Thoracic aorta (tissue), 2 donors: ENCODE measurements at regions not wholly inside any gene's neighbourhood (a gene's known extent, or its start where the extent isn't known, plus 50 kb on each side); places are given as distances from the start of the nearest gene placed in this dataset.
"Not testable (repeated sequence)": the region's sequence is repeated elsewhere in the genome, so short reads cannot be mapped to it uniquely, and the experiment has no call there.

Experiments used
- ATAC-seq: fragments of 150-250 bp; one replicate; pipeline ENCODE4 v1.8.0; 2017; ENCODE audit warnings: low read depth; ENCODE audit not compliant: insufficient number of reproducible peaks, low FRiP score
- DNase-seq: peaks from one replicate; pipeline ENCODE4 v3.0.0-alpha.2; 2020; ENCODE audit warnings: low spot score
- H3K27ac ChIP-seq, 2 donors: fragments of 200-600 bp; sonication (generic); 1 replicate in 1 of 2; 2 replicates in 1 of 2; pipeline ENCODE4 v1.5.1; 2016; ENCODE audit warnings: mild to moderate bottlenecking in 2 of 2, moderate library complexity in 2 of 2
- H3K27me3 ChIP-seq: fragments of 200-600 bp; sonication (generic); replicated peaks from 2 replicates; pipeline ENCODE4 v1.6.0; 2016; ENCODE audit warnings: mild to moderate bottlenecking; ENCODE audit not compliant: insufficient read depth
- H3K36me3 ChIP-seq: fragments of 200-600 bp; sonication (generic); one replicate; pipeline ENCODE4 v1.5.1; 2016
- H3K4me1 ChIP-seq, 2 donors: fragments of 200-600 bp; sonication (generic); 1 replicate in 1 of 2; 2 replicates in 1 of 2; pipeline versions ENCODE4 v1.5.1 to v1.6.0; 2016; ENCODE audit warnings: low read depth in 2 of 2, mild to moderate bottlenecking in 1 of 2; ENCODE audit not compliant: control insufficient read depth in 1 of 2
- H3K4me3 ChIP-seq: fragments of 200-600 bp; sonication (generic); 2 replicates; pipeline ENCODE4 v1.5.1; 2016; ENCODE audit warnings: mild to moderate bottlenecking
- H3K9me3 ChIP-seq: fragments of 200-600 bp; sonication (generic); 2 replicates; pipeline ENCODE4 v1.5.1; 2016
- TF ChIP-seq, protein P1 (sequence below): fragments of 200-600 bp; sonication (generic); IDR thresholded peaks from one replicate; pipeline ENCODE4 v1.5.1; 2019; ENCODE audit warnings: antibody characterized with exemption

GRCh38 chr1:188164459-188164858 lies 1335.7 kb downstream of the PLA2G4A start:
- Histone ChIP-seq H3K4me1 (no peaks in the 10 kb centered on the region), H3K9me3 (no peaks in the 10 kb centered on the region), H3K27ac (no peak overlapping the region), H3K27me3 (no peaks in the 10 kb centered on the region), H3K36me3 (no peaks in the 10 kb centered on the region), H3K4me3 (no peak overlapping the region)
- DNase-seq (no peak), ATAC-seq (no peak)
- TF ChIP-seq, protein P1, sequence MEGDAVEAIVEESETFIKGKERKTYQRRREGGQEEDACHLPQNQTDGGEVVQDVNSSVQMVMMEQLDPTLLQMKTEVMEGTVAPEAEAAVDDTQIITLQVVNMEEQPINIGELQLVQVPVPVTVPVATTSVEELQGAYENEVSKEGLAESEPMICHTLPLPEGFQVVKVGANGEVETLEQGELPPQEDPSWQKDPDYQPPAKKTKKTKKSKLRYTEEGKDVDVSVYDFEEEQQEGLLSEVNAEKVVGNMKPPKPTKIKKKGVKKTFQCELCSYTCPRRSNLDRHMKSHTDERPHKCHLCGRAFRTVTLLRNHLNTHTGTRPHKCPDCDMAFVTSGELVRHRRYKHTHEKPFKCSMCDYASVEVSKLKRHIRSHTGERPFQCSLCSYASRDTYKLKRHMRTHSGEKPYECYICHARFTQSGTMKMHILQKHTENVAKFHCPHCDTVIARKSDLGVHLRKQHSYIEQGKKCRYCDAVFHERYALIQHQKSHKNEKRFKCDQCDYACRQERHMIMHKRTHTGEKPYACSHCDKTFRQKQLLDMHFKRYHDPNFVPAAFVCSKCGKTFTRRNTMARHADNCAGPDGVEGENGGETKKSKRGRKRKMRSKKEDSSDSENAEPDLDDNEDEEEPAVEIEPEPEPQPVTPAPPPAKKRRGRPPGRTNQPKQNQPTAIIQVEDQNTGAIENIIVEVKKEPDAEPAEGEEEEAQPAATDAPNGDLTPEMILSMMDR, result no peak

DNA sequence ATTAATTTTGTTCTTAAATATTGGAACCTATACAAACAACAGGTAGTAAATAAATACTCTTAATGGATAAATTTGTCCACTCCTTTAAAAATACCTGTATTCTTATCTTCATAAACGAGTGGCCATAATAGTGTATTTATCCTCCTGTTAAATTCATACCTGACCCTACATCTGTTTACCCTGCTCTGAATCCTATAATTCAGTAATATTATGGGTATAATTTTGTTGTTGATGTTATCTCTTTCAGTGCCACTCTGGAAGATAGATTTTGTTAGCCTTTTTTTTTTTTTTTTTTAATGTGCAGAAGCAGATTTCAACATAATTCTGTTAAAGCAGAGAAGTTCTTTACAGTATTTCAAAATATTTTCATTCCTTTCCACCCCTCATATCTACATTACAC lies 1337.9 kb downstream of the PLA2G4A start:
- Histone ChIP-seq H3K36me3 (no peaks in the 10 kb centered on the region), H3K27ac (no peak overlapping the region), H3K4me3 (no peak overlapping the region), H3K4me1 (no peaks in the 10 kb centered on the region), H3K9me3 (no peaks in the 10 kb centered on the region), H3K27me3 (no peaks in the 10 kb centered on the region)
- TF ChIP-seq, protein P1, result no peak
- ATAC-seq (no peak), DNase-seq (no peak)

GRCh38 chr1:188169971-188170370 lies 1341.2 kb downstream of the PLA2G4A start:
- Histone ChIP-seq H3K4me1 (no peaks in the 10 kb centered on the region), H3K9me3 (no peaks in the 10 kb centered on the region), H3K4me3 (no peak overlapping the region), H3K36me3 (no peaks in the 10 kb centered on the region), H3K27me3 (no peaks in the 10 kb centered on the region), H3K27ac (no peak overlapping the region)
- no peak for ATAC-seq
- TF ChIP-seq, protein P1, result no peak
- no peak for DNase-seq

DNA sequence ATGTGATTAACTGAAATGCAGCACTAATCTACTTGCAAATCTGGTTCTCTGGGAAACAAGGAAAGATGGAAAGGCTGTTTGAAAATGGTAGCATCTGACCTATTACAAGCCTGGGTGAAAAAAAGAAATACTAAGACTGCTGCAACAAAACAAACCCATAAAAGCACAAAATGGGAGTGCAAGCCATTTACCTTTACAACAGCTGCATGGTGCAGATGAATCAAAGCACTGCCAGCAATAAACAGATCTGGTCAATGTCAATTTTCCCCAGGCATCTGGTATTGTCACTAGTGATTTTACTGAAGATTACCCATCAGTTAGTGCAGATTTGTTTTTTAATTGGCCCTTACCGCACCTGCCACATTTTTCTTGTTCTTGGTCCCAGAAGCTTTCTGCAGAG lies 1341.7 kb downstream of the PLA2G4A start:
- H3K36me3 ChIP-seq, result no peaks in the 10 kb centered on the region
- TF ChIP-seq, protein P1, result no peak
- H3K4me1 ChIP-seq, result no peaks in the 10 kb centered on the region
- DNase-seq (no peak), ATAC-seq (no peak)
- no peaks in the 10 kb centered on the region for H3K27me3 ChIP-seq
- no peaks in the 10 kb centered on the region for H3K9me3 ChIP-seq
- H3K4me3 ChIP-seq, result no peak overlapping the region
- no peak overlapping the region for H3K27ac ChIP-seq

DNA sequence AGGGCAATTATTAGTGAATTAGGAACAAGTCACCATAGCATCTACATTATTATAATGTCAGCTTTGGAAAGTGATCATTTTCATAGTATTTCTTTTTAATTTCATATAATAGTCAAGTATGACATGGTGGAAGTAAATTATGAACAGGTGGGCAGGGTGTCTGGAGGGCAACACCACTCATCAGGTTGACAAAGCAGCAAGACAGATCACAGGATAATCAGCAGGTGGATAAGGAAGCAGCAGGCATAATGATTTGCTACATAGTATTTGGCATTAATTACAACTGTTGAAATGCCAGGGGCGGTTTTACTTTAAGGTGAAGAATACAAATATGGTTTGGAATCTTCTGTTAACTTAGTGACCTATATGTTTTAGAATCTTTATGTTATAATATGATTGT lies 1342.2 kb downstream of the PLA2G4A start:
- Histone ChIP-seq H3K4me3 (no peak overlapping the region), H3K27me3 (no peaks in the 10 kb centered on the region), H3K4me1 (no peaks in the 10 kb centered on the region), H3K36me3 (no peaks in the 10 kb centered on the region), H3K27ac (no peak overlapping the region), H3K9me3 (no peaks in the 10 kb centered on the region)
- DNase-seq, result no peak
- ATAC-seq, result no peak
- TF ChIP-seq, protein P1, result no peak

DNA sequence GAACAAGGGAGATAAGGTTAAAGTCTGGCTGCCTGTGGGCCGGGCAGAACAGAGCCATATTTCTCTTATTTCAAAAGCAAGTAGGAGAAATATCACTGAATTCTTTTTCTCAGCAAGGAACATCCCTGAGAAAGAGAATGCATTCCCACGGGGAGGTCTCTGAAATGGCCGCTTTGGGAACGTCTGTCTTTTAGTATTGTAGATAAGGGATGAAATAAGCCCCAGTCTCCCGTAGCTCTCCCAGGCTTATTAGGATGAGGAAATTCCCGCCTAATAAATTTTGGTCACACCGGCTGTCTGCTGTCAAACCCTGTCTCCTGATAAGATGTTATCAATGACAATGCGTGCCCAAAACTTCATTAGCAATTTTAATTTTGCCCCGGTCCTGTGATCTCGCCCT lies 1353.3 kb downstream of the PLA2G4A start:
- H3K27me3 ChIP-seq, DNase-seq, H3K4me3 ChIP-seq, H3K4me1 ChIP-seq, ATAC-seq, H3K27ac ChIP-seq, H3K36me3 ChIP-seq, H3K9me3 ChIP-seq: not testable (repeated sequence)
